SK-N-SH (cell line): ENCODE measurements at regions not wholly inside any gene's neighbourhood (a gene's known extent, or its start where the extent isn't known, plus 50 kb on each side); places are given as distances from the start of the nearest gene placed in this dataset.
A peak's percentile ranks its signal among the peaks of the same experiment; 100 is the strongest.

Source experiments
- EP300 ChIP-seq, 2 experiments: IDR thresholded peaks; 2 replicates each; pipeline versions ENCODE4 v1.4.0 to v1.6.1; 2012; ENCODE audit warnings: borderline replicate concordance in 1 of 2, low read depth in 1 of 2, low read length in 1 of 2
- JUND ChIP-seq: IDR thresholded peaks from 2 replicates; pipeline ENCODE4 v1.4.0; 2012
- MXI1 ChIP-seq: IDR thresholded peaks from 2 replicates; pipeline ENCODE4 v1.6.1; 2012; ENCODE audit warnings: mild to moderate bottlenecking, low read depth, low read length, improper control_type of control experiment
- POLR2AphosphoS5 ChIP-seq: IDR thresholded peaks from 2 replicates; pipeline ENCODE4 v1.6.1; 2012; ENCODE audit warnings: low read depth, low read length
- RAD21 ChIP-seq: IDR thresholded peaks from 2 replicates; pipeline ENCODE4 v1.6.1; 2012; ENCODE audit warnings: mild to moderate bottlenecking, low read length
- SIN3A ChIP-seq: IDR thresholded peaks from 2 replicates; pipeline ENCODE4 v1.6.1; 2012; ENCODE audit warnings: low read depth, mild to moderate bottlenecking, low read length, moderate library complexity, borderline replicate concordance
- SMC3 ChIP-seq: IDR thresholded peaks from 2 replicates; pipeline ENCODE4 v1.6.1; 2012; ENCODE audit warnings: low read depth, low read length, improper control_type of control experiment
- TEAD4 ChIP-seq: IDR thresholded peaks from 2 replicates; pipeline ENCODE4 v1.4.0; 2012; ENCODE audit warnings: mild to moderate bottlenecking, borderline replicate concordance; ENCODE audit not compliant: insufficient read depth
- YY1 ChIP-seq: IDR thresholded peaks from 2 replicates; pipeline ENCODE4 v1.4.0; 2012; ENCODE audit warnings: low read depth, mild to moderate bottlenecking
- TF ChIP-seq, protein P1 (sequence below): fragments of 200-600 bp; sonication (generic); IDR thresholded peaks from 2 replicates; pipeline ENCODE4 v1.6.1; 2017; ENCODE audit warnings: antibody characterized with exemption, mild to moderate bottlenecking, moderate library complexity
- TF ChIP-seq, protein P2 (sequence below): IDR thresholded peaks from 2 replicates; pipeline ENCODE4; 2012

DNA sequence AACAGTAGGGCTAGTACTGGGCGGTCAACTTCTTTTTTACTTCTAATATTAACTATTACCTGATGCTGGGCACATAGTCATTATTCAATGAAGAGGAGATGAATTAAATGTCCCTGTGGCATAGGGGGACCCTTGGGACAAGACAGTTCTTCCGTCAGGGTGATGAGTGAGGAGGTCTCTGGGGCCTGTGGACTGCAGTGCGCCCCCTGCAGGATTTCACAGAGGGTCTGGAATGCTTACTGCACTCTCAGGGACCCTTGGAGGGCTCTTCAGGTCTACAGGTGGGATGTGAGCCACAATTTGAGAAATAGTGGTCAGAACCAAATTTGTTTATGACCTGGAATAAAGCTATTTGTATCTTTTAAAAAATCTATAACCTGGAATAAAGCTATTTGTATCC, 149.4 kb downstream of the FAM78B start:
- TF ChIP-seq RAD21 (no peak), SIN3A (no peak), SMC3 (no peak), POLR2AphosphoS5 (no peak), YY1 (no peak), EP300 (IDR thresholded peaks at IDR 0.05; ENCODE audit: borderline replicate concordance in 1 of 2, low read depth in 1 of 2, low read length in 1 of 2) (no peak), MXI1 (no peak), TEAD4 (no peak), JUND (no peak)
- TF ChIP-seq, protein P1, sequence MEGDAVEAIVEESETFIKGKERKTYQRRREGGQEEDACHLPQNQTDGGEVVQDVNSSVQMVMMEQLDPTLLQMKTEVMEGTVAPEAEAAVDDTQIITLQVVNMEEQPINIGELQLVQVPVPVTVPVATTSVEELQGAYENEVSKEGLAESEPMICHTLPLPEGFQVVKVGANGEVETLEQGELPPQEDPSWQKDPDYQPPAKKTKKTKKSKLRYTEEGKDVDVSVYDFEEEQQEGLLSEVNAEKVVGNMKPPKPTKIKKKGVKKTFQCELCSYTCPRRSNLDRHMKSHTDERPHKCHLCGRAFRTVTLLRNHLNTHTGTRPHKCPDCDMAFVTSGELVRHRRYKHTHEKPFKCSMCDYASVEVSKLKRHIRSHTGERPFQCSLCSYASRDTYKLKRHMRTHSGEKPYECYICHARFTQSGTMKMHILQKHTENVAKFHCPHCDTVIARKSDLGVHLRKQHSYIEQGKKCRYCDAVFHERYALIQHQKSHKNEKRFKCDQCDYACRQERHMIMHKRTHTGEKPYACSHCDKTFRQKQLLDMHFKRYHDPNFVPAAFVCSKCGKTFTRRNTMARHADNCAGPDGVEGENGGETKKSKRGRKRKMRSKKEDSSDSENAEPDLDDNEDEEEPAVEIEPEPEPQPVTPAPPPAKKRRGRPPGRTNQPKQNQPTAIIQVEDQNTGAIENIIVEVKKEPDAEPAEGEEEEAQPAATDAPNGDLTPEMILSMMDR = peak; percentile 27; the same call in 1 of the 2 replicates
- TF ChIP-seq, protein P2, sequence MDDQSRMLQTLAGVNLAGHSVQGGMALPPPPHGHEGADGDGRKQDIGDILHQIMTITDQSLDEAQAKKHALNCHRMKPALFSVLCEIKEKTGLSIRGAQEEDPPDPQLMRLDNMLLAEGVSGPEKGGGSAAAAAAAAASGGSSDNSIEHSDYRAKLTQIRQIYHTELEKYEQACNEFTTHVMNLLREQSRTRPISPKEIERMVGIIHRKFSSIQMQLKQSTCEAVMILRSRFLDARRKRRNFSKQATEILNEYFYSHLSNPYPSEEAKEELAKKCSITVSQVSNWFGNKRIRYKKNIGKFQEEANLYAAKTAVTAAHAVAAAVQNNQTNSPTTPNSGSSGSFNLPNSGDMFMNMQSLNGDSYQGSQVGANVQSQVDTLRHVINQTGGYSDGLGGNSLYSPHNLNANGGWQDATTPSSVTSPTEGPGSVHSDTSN = no peak
